DND-41 (cell line): ENCODE measurements at regions not wholly inside any gene's neighbourhood (a gene's known extent, or its start where the extent isn't known, plus 50 kb on each side); places are given as distances from the start of the nearest gene placed in this dataset.

Experiments used
- EZH2 ChIP-seq: IDR thresholded peaks from 3 replicates; pipeline ENCODE4 v1.6.1; 2012; ENCODE audit warnings: borderline replicate concordance, low read depth, mild to moderate bottlenecking, moderate library complexity, low read length, inconsistent platforms; ENCODE audit not compliant: severe bottlenecking
- TF ChIP-seq, protein P1 (sequence below): IDR thresholded peaks from 2 replicates; pipeline ENCODE4 v1.5.1; 2012; ENCODE audit warnings: borderline replicate concordance, low read length, moderate library complexity, mild to moderate bottlenecking; ENCODE audit not compliant: poor library complexity, severe bottlenecking; ENCODE audit errors: extremely low read depth

DNA sequence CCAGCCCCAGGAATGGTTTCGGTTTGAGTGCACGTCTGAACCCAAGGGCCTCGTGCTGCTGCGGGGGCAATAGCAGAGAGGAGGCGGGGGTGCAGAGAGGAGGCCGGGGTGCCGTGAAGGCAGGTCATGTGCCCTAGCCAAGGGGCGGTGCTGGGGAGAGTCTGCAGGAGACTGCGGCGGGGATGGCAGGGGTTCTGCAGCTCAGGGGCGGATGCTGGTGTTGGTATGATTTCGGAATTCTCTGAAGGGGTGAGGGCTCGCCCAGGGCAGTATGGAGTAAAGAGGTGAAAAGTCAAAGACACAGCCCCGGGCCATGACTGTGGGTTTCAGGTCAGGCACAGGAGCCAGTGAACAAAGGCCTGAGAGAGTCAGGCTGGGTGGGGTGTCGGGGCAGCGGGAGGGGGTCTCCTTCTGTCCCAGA, 186.5 kb upstream of the HDAC4 start:
- TF ChIP-seq, protein P1, sequence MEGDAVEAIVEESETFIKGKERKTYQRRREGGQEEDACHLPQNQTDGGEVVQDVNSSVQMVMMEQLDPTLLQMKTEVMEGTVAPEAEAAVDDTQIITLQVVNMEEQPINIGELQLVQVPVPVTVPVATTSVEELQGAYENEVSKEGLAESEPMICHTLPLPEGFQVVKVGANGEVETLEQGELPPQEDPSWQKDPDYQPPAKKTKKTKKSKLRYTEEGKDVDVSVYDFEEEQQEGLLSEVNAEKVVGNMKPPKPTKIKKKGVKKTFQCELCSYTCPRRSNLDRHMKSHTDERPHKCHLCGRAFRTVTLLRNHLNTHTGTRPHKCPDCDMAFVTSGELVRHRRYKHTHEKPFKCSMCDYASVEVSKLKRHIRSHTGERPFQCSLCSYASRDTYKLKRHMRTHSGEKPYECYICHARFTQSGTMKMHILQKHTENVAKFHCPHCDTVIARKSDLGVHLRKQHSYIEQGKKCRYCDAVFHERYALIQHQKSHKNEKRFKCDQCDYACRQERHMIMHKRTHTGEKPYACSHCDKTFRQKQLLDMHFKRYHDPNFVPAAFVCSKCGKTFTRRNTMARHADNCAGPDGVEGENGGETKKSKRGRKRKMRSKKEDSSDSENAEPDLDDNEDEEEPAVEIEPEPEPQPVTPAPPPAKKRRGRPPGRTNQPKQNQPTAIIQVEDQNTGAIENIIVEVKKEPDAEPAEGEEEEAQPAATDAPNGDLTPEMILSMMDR, result no peak
- TF ChIP-seq EZH2, result no peak
